GM15510 (cell line): ENCODE measurements at regions not wholly inside any gene's neighbourhood (a gene's known extent, or its start where the extent isn't known, plus 50 kb on each side); places are given as distances from the start of the nearest gene placed in this dataset.

ENCODE experiments used
- POLR2A ChIP-seq: IDR thresholded peaks from 3 replicates; pipeline ENCODE4 v1.6.1; 2011; ENCODE audit warnings: borderline replicate concordance; ENCODE audit not compliant: insufficient read length; ENCODE audit errors: extremely low read depth

- no peak for TF ChIP-seq POLR2A
These were observed 696.8 kb downstream of the SEMA5A start for GRCh38 chr5:8848997-8849594.

GRCh38 chr5:8851101-8851500, 694.8 kb downstream of the SEMA5A start:
- no peak for TF ChIP-seq POLR2A

GRCh38 chr5:8857051-8857450, 688.8 kb downstream of the SEMA5A start:
- TF ChIP-seq POLR2A, result no peak

GRCh38 chr5:8861764-8862163, 684.1 kb downstream of the SEMA5A start:
- no peak for TF ChIP-seq POLR2A

GRCh38 chr5:8864053-8864452, 681.8 kb downstream of the SEMA5A start:
- TF ChIP-seq POLR2A, result no peak

- no peak for TF ChIP-seq POLR2A
These were observed 680.6 kb downstream of the SEMA5A start for GRCh38 chr5:8865266-8865665.

- TF ChIP-seq POLR2A, result no peak
These were observed 680.0 kb downstream of the SEMA5A start for GRCh38 chr5:8865686-8866374.

- no peak for TF ChIP-seq POLR2A
These were observed 677.6 kb downstream of the SEMA5A start for GRCh38 chr5:8868283-8868682.

GRCh38 chr5:8869932-8870331, 675.9 kb downstream of the SEMA5A start:
- no peak for TF ChIP-seq POLR2A

- no peak for TF ChIP-seq POLR2A
These were observed 675.4 kb downstream of the SEMA5A start for GRCh38 chr5:8870349-8870958.

- TF ChIP-seq POLR2A, result no peak
These were observed 674.9 kb downstream of the SEMA5A start for GRCh38 chr5:8870959-8871355.

GRCh38 chr5:8871446-8871845, 674.4 kb downstream of the SEMA5A start:
- TF ChIP-seq POLR2A, result no peak

- TF ChIP-seq POLR2A, result no peak
These were observed 670.2 kb downstream of the SEMA5A start for GRCh38 chr5:8875722-8876121.

- no peak for TF ChIP-seq POLR2A
These were observed 666.6 kb downstream of the SEMA5A start for GRCh38 chr5:8879248-8879647.

GRCh38 chr5:8884029-8884428, 661.8 kb downstream of the SEMA5A start:
- TF ChIP-seq POLR2A, result no peak

- no peak for TF ChIP-seq POLR2A
These were observed 652.9 kb downstream of the SEMA5A start for GRCh38 chr5:8892926-8893325.
